K562 (cell line): ENCODE measurements at regions not wholly inside any gene's neighbourhood (a gene's known extent, or its start where the extent isn't known, plus 50 kb on each side); places are given as distances from the start of the nearest gene placed in this dataset.
A peak's percentile ranks its signal among the peaks of the same experiment; 100 is the strongest.

ENCODE experiments used
- ATAC-seq: fragments of 200-7000 bp; cut with Tn5 transposase; 3 replicates; pipeline ENCODE4 v1.9.1; 2020; ENCODE audit warnings: moderate library complexity
- BruUV-seq: library from RNA; stranded (reverse); fragments of 400-500 nt; replicated peaks from 2 replicates; lab custom pipeline; 2021; lab: Mats Ljungman, UMichigan
- CTCF ChIA-PET: fragments of 300-600 bp; formaldehyde crosslinking; extraction: SDS; loops from one replicate; lab custom pipeline; 2021; ENCODE audit warnings: low intra/inter-chr PET ratio; lab: Yijun Ruan, JAX
- POLR2A ChIA-PET: fragments of 300-600, 350-650 bp; sonication (Branson Sonifier 250); formaldehyde crosslinking; extraction: SDS; loops from one replicate; lab custom pipeline; 2021; ENCODE audit warnings: antibody characterized with exemption, inconsistent platforms; lab: Yijun Ruan, JAX
- DNase-seq, 4 experiments: peaks; one replicate each; pipeline versions ENCODE4 v3.0.0 to v3.0.0-alpha.2; 2011 to 2018; ENCODE audit warnings: low spot score in 3 of 4, mixed read lengths in 3 of 4; ENCODE audit errors: extremely low read depth in 1 of 4
- FAIRE-seq: peaks from 2 replicates; lab custom pipeline; 2011; peaks lifted over from hg19 to GRCh38; lab: Jason Lieb, UNC
- H2AFZ ChIP-seq: 2 replicates; pipeline ENCODE4 v1.6.0; 2011; ENCODE audit warnings: low read depth, low read length, control low read depth, inconsistent platforms
- H3K27ac ChIP-seq: fragments of 200-600 bp; 3 replicates; pipeline ENCODE4 v1.8.0; 2011; ENCODE audit warnings: low read depth, mild to moderate bottlenecking, control low read depth, inconsistent platforms, low read length, moderate library complexity, mixed read lengths; ENCODE audit errors: extremely low read depth
- H3K27me3 ChIP-seq, 2 experiments: fragments of 300-600 bp in 1 of 2; 2 replicates in 1 of 2; 3 replicates in 1 of 2; pipeline versions ENCODE4 v1.6.0 to v1.8.0; 2011; ENCODE audit warnings: inconsistent platforms in 2 of 2, low read length in 2 of 2, mild to moderate bottlenecking in 1 of 2, mixed read lengths in 1 of 2, moderate library complexity in 1 of 2; ENCODE audit not compliant: control insufficient read depth in 2 of 2, insufficient read depth in 2 of 2
- H3K36me3 ChIP-seq: fragments of 300-600 bp; 3 replicates; pipeline ENCODE4 v1.8.0; 2011; ENCODE audit warnings: mild to moderate bottlenecking, low read length, inconsistent platforms; ENCODE audit not compliant: control insufficient read depth, insufficient read depth
- H3K4me1 ChIP-seq, 2 experiments: fragments of 200-600 bp in 1 of 2; replicated peaks in 1 of 2; 2 replicates in 1 of 2; 3 replicates in 1 of 2; pipeline versions ENCODE4 v1.5.1 to v1.8.0; 2011; ENCODE audit warnings: inconsistent platforms in 2 of 2, low read length in 2 of 2, mild to moderate bottlenecking in 1 of 2, mixed read lengths in 1 of 2, moderate library complexity in 1 of 2; ENCODE audit not compliant: control insufficient read depth in 2 of 2, insufficient read depth in 2 of 2
- H3K4me2 ChIP-seq: 2 replicates; pipeline ENCODE4 v1.6.1; 2011; ENCODE audit warnings: low read length, control low read depth, inconsistent platforms, mixed read lengths; ENCODE audit not compliant: insufficient read depth
- H3K4me3 ChIP-seq: fragments of 200-600 bp; sonication (generic), shearing (Covaris generic); 2 replicates; pipeline ENCODE4 v1.5.1; 2016; ENCODE audit warnings: control low read depth, inconsistent platforms
- H3K79me2 ChIP-seq: fragments of 200-600 bp; 3 replicates; pipeline ENCODE4 v1.8.0; 2011; ENCODE audit warnings: low read length, inconsistent platforms; ENCODE audit not compliant: control insufficient read depth, insufficient read depth
- H3K9ac ChIP-seq, 2 experiments: 2 replicates each; pipeline versions ENCODE4 v1.6.0 to v1.6.1; 2011; ENCODE audit warnings: low read depth in 2 of 2, low read length in 2 of 2, control low read depth in 1 of 2, inconsistent platforms in 1 of 2, mild to moderate bottlenecking in 1 of 2, mixed read lengths in 1 of 2; ENCODE audit not compliant: insufficient read depth in 1 of 2
- H3K9me1 ChIP-seq: one replicate; pipeline ENCODE4 v1.6.0; 2011; ENCODE audit warnings: inconsistent platforms, mild to moderate bottlenecking, low read length, moderate library complexity; ENCODE audit not compliant: control insufficient read depth, insufficient read depth
- H3K9me3 ChIP-seq: replicated peaks from 2 replicates; pipeline ENCODE4 v1.5.1; 2011; ENCODE audit warnings: low read depth, low read length, inconsistent platforms; ENCODE audit not compliant: control insufficient read depth, insufficient read depth
- H4K20me1 ChIP-seq: replicated peaks from 2 replicates; pipeline ENCODE4 v1.6.1; 2011; ENCODE audit warnings: low read length, inconsistent platforms, mixed read lengths; ENCODE audit not compliant: control insufficient read depth, insufficient read depth
- ATF1 ChIP-seq, 2 experiments: fragments of 450-650 bp in 1 of 2; IDR thresholded peaks; 2 replicates each; pipeline ENCODE4 v1.6.1; 2016; ENCODE audit warnings: missing compliant biosample characterization in 1 of 2, missing genetic modification characterization in 1 of 2
- ATF7 ChIP-seq: fragments of 450-650 bp; IDR thresholded peaks from 2 replicates; pipeline ENCODE4 v1.7.1; 2014; ENCODE audit warnings: mild to moderate bottlenecking, moderate library complexity
- C11orf30 ChIP-seq: fragments of 450-650 bp; IDR thresholded peaks from 2 replicates; pipeline ENCODE4 v1.6.1; 2016; ENCODE audit warnings: low read depth, mild to moderate bottlenecking
- CBX3 ChIP-seq, 2 experiments: IDR thresholded peaks; 1 replicate in 1 of 2; 2 replicates in 1 of 2; pipeline ENCODE4 v1.6.1; 2012; ENCODE audit warnings: inconsistent platforms in 2 of 2, low read length in 2 of 2, borderline replicate concordance in 1 of 2, control low read depth in 1 of 2
- CBX5 ChIP-seq: IDR thresholded peaks from 2 replicates; pipeline ENCODE4 v1.6.1; 2014; ENCODE audit warnings: low read depth, borderline replicate concordance
- CCNT2 ChIP-seq: IDR thresholded peaks from 2 replicates; pipeline ENCODE4 v1.6.1; 2011; ENCODE audit warnings: borderline replicate concordance, low read depth, mild to moderate bottlenecking, moderate library complexity, mixed read lengths, low read length; ENCODE audit not compliant: insufficient read length; ENCODE audit errors: extremely low read depth
- CREM ChIP-seq: IDR thresholded peaks from 2 replicates; pipeline ENCODE4 v1.6.1; 2014; ENCODE audit warnings: antibody characterized with exemption, low read depth
- DPF2 ChIP-seq: fragments of 450-650 bp; IDR thresholded peaks from 2 replicates; pipeline ENCODE4 v1.6.1; 2016
- ETV1 ChIP-seq: fragments of 450-650 bp; conservative IDR thresholded peaks from 2 replicates; pipeline ENCODE4 v1.6.1; 2016; ENCODE audit warnings: missing genetic modification characterization, control low read depth, low read depth, missing compliant biosample characterization
- GABPB2 ChIP-seq: fragments of 250-450 bp; sonication (Bioruptor Pico); conservative IDR thresholded peaks from 2 replicates; pipeline ENCODE4 v1.5.1; 2021; ENCODE audit warnings: mild to moderate bottlenecking
- GATAD2A ChIP-seq: fragments of 450-650 bp; IDR thresholded peaks from 2 replicates; pipeline ENCODE4 v1.6.1; 2017
- GTF2A2 ChIP-seq: IDR thresholded peaks from 2 replicates; pipeline ENCODE4 v1.6.1; 2016; ENCODE audit warnings: mild to moderate bottlenecking, missing genetic modification characterization, missing compliant biosample characterization
- HLTF ChIP-seq: fragments of 450-650 bp; IDR thresholded peaks from 2 replicates; pipeline ENCODE4 v1.6.1; 2016
- HNRNPL ChIP-seq: fragments of 200-400 bp; formaldehyde crosslinking; IDR thresholded peaks from 2 replicates; pipeline ENCODE4 v1.6.1; 2017; ENCODE audit warnings: low read depth, mild to moderate bottlenecking, low read length
- KDM5B ChIP-seq: fragments of 200-600 bp; sonication (generic); IDR thresholded peaks from 2 replicates; pipeline ENCODE4 v1.6.1; 2012; ENCODE audit warnings: low read depth, mild to moderate bottlenecking, moderate library complexity, low read length, control low read depth, inconsistent platforms; ENCODE audit not compliant: insufficient replicate concordance
- MED1 ChIP-seq: sonication (generic); formaldehyde crosslinking; IDR thresholded peaks from 2 replicates; pipeline ENCODE4 v1.8.1; 2023; ENCODE audit warnings: missing genetic modification reagents, borderline replicate concordance
- MYC ChIP-seq, 2 experiments: fragments of 250-450 bp in 1 of 2; sonication (Bioruptor Pico) in 1 of 2; IDR thresholded peaks; 2 replicates each; pipeline versions ENCODE4 v1.5.1 to v1.6.1; 2012 to 2021; ENCODE audit warnings: low read depth in 2 of 2, borderline replicate concordance in 1 of 2, improper control_type of control experiment in 1 of 2, low read length in 1 of 2, mild to moderate bottlenecking in 1 of 2, moderate library complexity in 1 of 2
- NFIX ChIP-seq: fragments of 250-450 bp; sonication (Bioruptor Pico); IDR thresholded peaks from 2 replicates; pipeline ENCODE4 v1.4.0; 2020; ENCODE audit warnings: low read depth, mild to moderate bottlenecking, moderate library complexity
- NUFIP1 ChIP-seq: fragments of 450-650 bp; IDR thresholded peaks from 2 replicates; pipeline ENCODE4 v1.6.1; 2018; ENCODE audit not compliant: partially characterized antibody
- POLR2AphosphoS2 ChIP-seq: IDR thresholded peaks from 2 replicates; pipeline ENCODE4 v1.6.1; 2012; ENCODE audit warnings: low read length, improper control_type of control experiment
- SREBF2 ChIP-seq: sonication (generic); formaldehyde crosslinking; IDR thresholded peaks from 2 replicates; pipeline ENCODE4 v1.4.0; 2020; ENCODE audit warnings: mild to moderate bottlenecking, missing genetic modification reagents
- TAF15 ChIP-seq: fragments of 200-400 bp; formaldehyde crosslinking; IDR thresholded peaks from 2 replicates; pipeline ENCODE4 v1.6.1; 2017; ENCODE audit warnings: mild to moderate bottlenecking, low read depth, low read length, moderate library complexity
- TRIM28 ChIP-seq: fragments of 450-650 bp; IDR thresholded peaks from 2 replicates; pipeline ENCODE4 v1.6.1; 2017
- ZC3H8 ChIP-seq: fragments of 450-650 bp; IDR thresholded peaks from 2 replicates; pipeline ENCODE4 v1.6.1; 2017
- ZNF224 ChIP-seq: sonication (generic); formaldehyde crosslinking; IDR thresholded peaks from 2 replicates; pipeline ENCODE4 v1.8.0; 2022; ENCODE audit warnings: mild to moderate bottlenecking, missing genetic modification reagents
- ZNF444 ChIP-seq: fragments of 250-450 bp; sonication (Bioruptor Pico); IDR thresholded peaks from 2 replicates; pipeline ENCODE4 v1.4.0; 2020; ENCODE audit warnings: mild to moderate bottlenecking, moderate library complexity
- ZNF584 ChIP-seq: fragments of 200-800 bp; sonication (Bioruptor generic); IDR thresholded peaks from 2 replicates; pipeline ENCODE4 v1.6.1; 2016; ENCODE audit warnings: low read depth, mild to moderate bottlenecking, missing genetic modification characterization, missing compliant biosample characterization
- ZNF780A ChIP-seq: fragments of 250-450 bp; sonication (Bioruptor Pico); IDR thresholded peaks from 2 replicates; pipeline ENCODE4 v1.5.0; 2021; ENCODE audit warnings: mild to moderate bottlenecking
- WGBS: fragments of 100-300 bp; shearing (Covaris generic); methylation state at CpG from one replicate; pipeline ENCODE4 v1.1.6; 2016; ENCODE audit warnings: low coverage, mixed read lengths; ENCODE audit not compliant: insufficient coverage; ENCODE audit errors: missing lambda C conversion rate; 5-methylcytosine and 5-hydroxymethylcytosine counted together
- in situ Hi-C: fragments of 300-500 bp; cut with MboI; formaldehyde crosslinking; loops from 4 replicates; pipeline ENCODE4 v1.15.0; 2018; ENCODE audit warnings: inconsistent platforms, mixed read lengths
- intact Hi-C: fragments of 100-400 bp; cut with micrococcal nuclease; formaldehyde crosslinking; loops from 2 replicates; pipeline ENCODE4 v1.14.2; 2022

GRCh38 chr5:6889030-6889429, 175.8 kb downstream of the TENT4A start:
- intact Hi-C loops = no loop called here
- no peaks in the 10 kb centered on the region for H3K27me3 ChIP-seq
- no peak overlapping the region for H3K4me3 ChIP-seq
- in situ Hi-C loops = no loop called here
- no peak for FAIRE-seq
- no peaks in the 10 kb centered on the region for H3K9me1 ChIP-seq
- H4K20me1 ChIP-seq = no peaks in the 10 kb centered on the region
- peaks cover 5% of the 10 kb centered on the region; the same call in 1 of the 2 replicates for H3K9me3 ChIP-seq
- 0% methylated on average over 1 of the region's 1 CpG for WGBS
- H3K9ac ChIP-seq = no peak overlapping the region
- no peaks in the 10 kb centered on the region for H3K36me3 ChIP-seq
- H2AFZ ChIP-seq = no peak overlapping the region
- no peak overlapping the region for H3K27ac ChIP-seq
- no peaks in the 10 kb centered on the region for H3K4me1 ChIP-seq
- H3K4me2 ChIP-seq = no peak overlapping the region
- ChIA-PET POLR2A (interaction anchor here (0.5 kb wide), 1 partner anchor 726 kb away, joined by 4 read pairs; no protein-coding TSS in a partner anchor), CTCF (no interaction called here)
- no peak for DNase-seq
- no peak for ATAC-seq
- H3K79me2 ChIP-seq = no peaks in the 10 kb centered on the region
- no TSS peak for BruUV-seq
- no peak for TF ChIP-seq GTF2A2
- TF ChIP-seq KDM5B = no peak
- TF ChIP-seq C11orf30 = no peak
- TF ChIP-seq NUFIP1 = no peak
- TF ChIP-seq ATF1 (CRISPR knock-in tag; IDR thresholded peaks at IDR 0.05) = no peak
- peak; percentile 48 for TF ChIP-seq ATF1 (tag; IDR thresholded peaks at IDR 0.05)
- TF ChIP-seq DPF2 = no peak
- no peak for TF ChIP-seq ZNF780A (CRISPR knock-in tag)
- no peak for TF ChIP-seq SREBF2 (CRISPR knock-in tag)
- TF ChIP-seq TRIM28 = peak; percentile 64; the same call in 1 of the 2 replicates
- TF ChIP-seq NFIX (CRISPR knock-in tag) = no peak
- no peak for TF ChIP-seq MYC (IDR thresholded peaks at IDR 0.05; ENCODE audit: low read depth, low read length)
- TF ChIP-seq MYC (CRISPR knock-in tag; IDR thresholded peaks at IDR 0.05; ENCODE audit: borderline replicate concordance, low read depth) = no peak
- TF ChIP-seq HNRNPL = no peak
- peak; percentile 55 for TF ChIP-seq CREM
- TF ChIP-seq MED1 (CRISPR knock-in tag) = no peak
- TF ChIP-seq CCNT2 = no peak
- peak; percentile 83 for TF ChIP-seq CBX5
- no peak for TF ChIP-seq ZC3H8
- TF ChIP-seq POLR2AphosphoS2 = no peak
- no peak for TF ChIP-seq HLTF
- TF ChIP-seq CBX3 (IDR thresholded peaks at IDR 0.05; ENCODE audit: borderline replicate concordance in 1 of 2, low read length in 2 of 2) = peak in 1 of 2 experiments; percentile 14; a peak in 1 of 3 replicates
- TF ChIP-seq TAF15 = no peak
- TF ChIP-seq GABPB2 = no peak
- TF ChIP-seq ATF7 = peak; percentile 64
- TF ChIP-seq ZNF584 (CRISPR knock-in tag) = no peak
- TF ChIP-seq ZNF444 = no peak
- TF ChIP-seq GATAD2A = no peak
- no peak for TF ChIP-seq ZNF224
- TF ChIP-seq ETV1 (tag) = no peak
